T-cell (primary cell): ENCODE measurements at regions not wholly inside any gene's neighbourhood (a gene's known extent, or its start where the extent isn't known, plus 50 kb on each side); places are given as distances from the start of the nearest gene placed in this dataset.

Experiments used
- ATAC-seq, 4 experiments: fragments of 200-7000 bp in 3 of 4; fragments of 150-1000 bp in 1 of 4; cut with Tn5 transposase; replicated peaks in 1 of 4; 1 replicate in 3 of 4; 2 replicates in 1 of 4; pipeline ENCODE4 v1.10.0; 2021; ENCODE audit warnings: moderate library complexity in 3 of 4, mild to moderate bottlenecking in 2 of 4, moderate number of reproducible peaks in 1 of 4
- CTCF ChIA-PET, 2 donors: fragments of 300-600 bp; sonication (Branson Sonifier 250); formaldehyde crosslinking; loops; one replicate each; lab custom pipeline; 2022; ENCODE audit warnings: antibody characterized with exemption in 2 of 2; lab: Charles Lee
- POLR2A ChIA-PET, 2 donors: fragments of 300-600 bp; sonication (Branson Sonifier 250); formaldehyde crosslinking; loops; one replicate each; lab custom pipeline; 2022; ENCODE audit warnings: antibody characterized with exemption in 2 of 2; lab: Charles Lee
- DNase-seq, 35 experiments: peaks; one replicate each; pipeline versions ENCODE4 v3.0.0 to v3.0.0-alpha.2; 2013 to 2023
- H3K27ac ChIP-seq: one replicate; pipeline ENCODE4 v1.5.1; 2013; ENCODE audit warnings: low read length
- H3K27me3 ChIP-seq, 2 experiments: replicated peaks in 1 of 2; 1 replicate in 1 of 2; 2 replicates in 1 of 2; pipeline versions ENCODE4 v1.6.1 to v1.7.0; 2013; ENCODE audit warnings: low read length in 1 of 2, mixed read lengths in 1 of 2; ENCODE audit not compliant: control insufficient read depth in 2 of 2, insufficient read depth in 2 of 2; ENCODE audit errors: extremely low read depth in 1 of 2
- H3K36me3 ChIP-seq, 2 donors: 1 replicate in 1 of 2; 2 replicates in 1 of 2; pipeline versions ENCODE4 v1.6.1 to v1.7.0; 2013; ENCODE audit warnings: low read length in 1 of 2; ENCODE audit not compliant: control insufficient read depth in 2 of 2, insufficient read depth in 1 of 2; ENCODE audit errors: extremely low read depth in 1 of 2
- H3K4me1 ChIP-seq, 2 experiments: 1 replicate in 1 of 2; 2 replicates in 1 of 2; pipeline versions ENCODE4 v1.6.1 to v1.7.0; 2013; ENCODE audit warnings: low read length in 2 of 2, mixed read lengths in 1 of 2; ENCODE audit not compliant: insufficient read depth in 2 of 2, control insufficient read depth in 1 of 2; ENCODE audit errors: extremely low read depth in 1 of 2
- H3K4me3 ChIP-seq, 2 donors: 1 replicate in 1 of 2; 2 replicates in 1 of 2; pipeline versions ENCODE4 v1.5.1 to v1.7.0; 2013; ENCODE audit warnings: mild to moderate bottlenecking in 2 of 2, low read length in 1 of 2, moderate library complexity in 1 of 2; ENCODE audit not compliant: control insufficient read depth in 1 of 2; ENCODE audit errors: extremely low read depth in 1 of 2
- H3K9me3 ChIP-seq: 2 replicates; pipeline ENCODE4 v1.7.0; 2013
- H3K27ac Mint-ChIP-seq, 2 donors: one replicate each; pipeline ENCODE4 v1.8.0; 2020 to 2021; ENCODE audit warnings: mild to moderate bottlenecking in 2 of 2, mixed read lengths in 2 of 2
- H3K27me3 Mint-ChIP-seq, 2 donors: one replicate each; pipeline ENCODE4 v1.8.0; 2021 to 2022; ENCODE audit warnings: mixed read lengths in 2 of 2
- H3K36me3 Mint-ChIP-seq: one replicate; pipeline ENCODE4 v1.8.0; 2021; ENCODE audit warnings: mixed read lengths
- H3K4me1 Mint-ChIP-seq, 3 donors: one replicate each; pipeline ENCODE4 v1.8.0; 2020 to 2022; ENCODE audit warnings: mixed read lengths in 3 of 3, mild to moderate bottlenecking in 1 of 3
- H3K4me3 Mint-ChIP-seq, 3 donors: one replicate each; pipeline ENCODE4 v1.8.0; 2020 to 2022; ENCODE audit warnings: mild to moderate bottlenecking in 3 of 3, mixed read lengths in 3 of 3, moderate library complexity in 3 of 3
- H3K9me3 Mint-ChIP-seq, 3 donors: one replicate each; pipeline ENCODE4 v1.8.0; 2020 to 2022; ENCODE audit warnings: mixed read lengths in 3 of 3
- WGBS: methylation state at CpG from one replicate; pipeline ENCODE4 v1.1.5; 2013; ENCODE audit warnings: missing lambda C conversion rate; ENCODE audit not compliant: insufficient coverage; 5-methylcytosine and 5-hydroxymethylcytosine counted together

DNA sequence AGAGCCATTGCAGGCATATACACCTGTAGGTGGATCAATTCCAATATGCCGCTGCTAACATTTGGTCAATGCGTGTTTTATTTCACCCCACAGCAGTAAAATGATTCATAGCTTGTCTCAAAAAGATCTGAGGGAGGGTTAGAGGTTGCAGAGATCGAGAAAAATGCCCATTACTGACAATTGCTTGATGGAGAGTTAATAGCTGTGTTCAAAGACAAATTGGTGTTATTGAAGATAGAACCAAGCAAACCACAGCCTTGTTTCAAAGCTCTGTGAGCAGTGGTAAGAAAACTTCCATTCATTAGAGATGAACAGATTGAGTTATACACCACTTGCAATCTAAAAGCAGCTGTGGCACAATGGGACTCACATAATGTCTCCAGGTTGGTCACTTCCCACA lies 95.4 kb downstream of the KCNE4 start:
- Histone ChIP-seq H3K27ac (no peak overlapping the region), H3K27me3 (no peaks in the 10 kb centered on the region), H3K36me3 (no peaks in the 10 kb centered on the region), H3K4me1 (no peaks in the 10 kb centered on the region), H3K9me3 (no peaks in the 10 kb centered on the region), H3K4me3 (no peak overlapping the region)
- DNase-seq (no peak), ATAC-seq (no peak)
- Mint-ChIP-seq H3K27ac (no peak overlapping the region), H3K4me1 (no peaks in the 10 kb centered on the region), H3K27me3 (peaks cover 0 to 1% of the 10 kb centered on the region in 2 donors), H3K4me3 (no peak overlapping the region), H3K36me3 (no peaks in the 10 kb centered on the region), H3K9me3 (peaks cover 0 to 3% (median 3%) of the 10 kb centered on the region in 3 donors)
- WGBS = no CpG with 5 or more reads among the region's 3 CpGs
- CTCF ChIA-PET = no interaction called here
- POLR2A ChIA-PET = no interaction called here

DNA sequence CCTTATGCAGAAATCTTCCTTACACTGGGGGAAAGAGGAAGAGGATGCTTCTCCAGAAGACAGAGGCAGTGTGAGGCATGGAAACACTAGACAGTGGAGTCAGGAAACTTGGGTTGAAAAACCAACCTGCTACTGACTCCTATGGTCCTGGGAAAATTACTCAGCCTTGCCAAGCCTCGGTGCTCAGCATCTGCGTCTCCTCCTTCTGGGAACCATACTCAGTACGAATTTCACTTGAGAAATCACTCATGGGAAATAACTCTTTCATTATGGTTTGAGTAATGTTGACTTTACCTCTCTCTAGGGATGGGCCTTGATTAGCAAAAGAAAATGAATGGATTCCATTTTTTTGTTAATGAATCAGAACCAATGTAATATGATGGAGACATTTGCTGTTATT lies 96.5 kb downstream of the KCNE4 start:
- Mint-ChIP-seq H3K36me3 (no peaks in the 10 kb centered on the region), H3K27ac (no peak overlapping the region)

DNA sequence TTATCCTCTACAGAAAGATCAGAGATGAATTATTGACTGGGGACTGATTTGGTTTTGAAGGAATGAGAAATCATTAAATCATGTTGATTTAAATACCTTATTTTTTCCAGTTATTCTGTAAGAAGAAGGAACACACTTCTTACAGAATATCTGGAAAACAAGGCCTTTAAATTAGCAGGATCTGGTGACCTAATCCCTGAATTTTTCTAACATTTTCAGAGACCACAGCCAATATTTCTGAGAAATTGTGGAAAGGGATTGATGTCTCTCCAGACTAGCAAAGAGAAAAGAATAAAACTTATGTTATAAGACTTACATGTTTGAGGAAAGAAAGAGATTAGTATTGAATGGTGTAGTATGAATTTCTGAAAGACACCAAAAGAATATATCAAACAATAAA lies 104.0 kb downstream of the KCNE4 start:
- no peaks in the 10 kb centered on the region for H3K4me1 Mint-ChIP-seq
- no peaks in the 10 kb centered on the region for H3K36me3 Mint-ChIP-seq
- no peak overlapping the region for H3K27ac Mint-ChIP-seq
- Histone ChIP-seq H3K27me3 (no peaks in the 10 kb centered on the region), H3K4me3 (no peak overlapping the region), H3K9me3 (no peaks in the 10 kb centered on the region), H3K27ac (no peak overlapping the region), H3K36me3 (no peaks in the 10 kb centered on the region), H3K4me1 (no peaks in the 10 kb centered on the region)
- peaks cover 0 to 4% of the 10 kb centered on the region in 2 donors for H3K27me3 Mint-ChIP-seq
- no peaks in the 10 kb centered on the region for H3K9me3 Mint-ChIP-seq
- H3K4me3 Mint-ChIP-seq = no peak overlapping the region
- DNase-seq (no peak), ATAC-seq (no peak)
- POLR2A ChIA-PET = no interaction called here
- CTCF ChIA-PET = interaction anchor here in 1 of 2 donors (0.5 kb wide), 1 partner anchor 250 kb away, joined by 4 read pairs; no protein-coding TSS in a partner anchor

More for the DNA sequence above, 96.5 kb downstream of the KCNE4 start:
- no peak overlapping the region for H3K27ac ChIP-seq
- H3K4me1 ChIP-seq = no peaks in the 10 kb centered on the region
- H3K36me3 ChIP-seq = no peaks in the 10 kb centered on the region
- ChIA-PET CTCF (no interaction called here), POLR2A (no interaction called here)
- no peak overlapping the region for H3K4me3 Mint-ChIP-seq
- no peaks in the 10 kb centered on the region for H3K27me3 ChIP-seq
- no peak for DNase-seq
- no peaks in the 10 kb centered on the region for H3K9me3 ChIP-seq
- no peaks in the 10 kb centered on the region for H3K4me1 Mint-ChIP-seq
- WGBS = no CpG with 5 or more reads among the region's 3 CpGs
- peaks cover 0 to 3% (median 3%) of the 10 kb centered on the region in 3 donors for H3K9me3 Mint-ChIP-seq
- H3K27me3 Mint-ChIP-seq = peaks cover 1 to 3% of the 10 kb centered on the region in 2 donors
- no peak overlapping the region for H3K4me3 ChIP-seq
- ATAC-seq = no peak

DNA sequence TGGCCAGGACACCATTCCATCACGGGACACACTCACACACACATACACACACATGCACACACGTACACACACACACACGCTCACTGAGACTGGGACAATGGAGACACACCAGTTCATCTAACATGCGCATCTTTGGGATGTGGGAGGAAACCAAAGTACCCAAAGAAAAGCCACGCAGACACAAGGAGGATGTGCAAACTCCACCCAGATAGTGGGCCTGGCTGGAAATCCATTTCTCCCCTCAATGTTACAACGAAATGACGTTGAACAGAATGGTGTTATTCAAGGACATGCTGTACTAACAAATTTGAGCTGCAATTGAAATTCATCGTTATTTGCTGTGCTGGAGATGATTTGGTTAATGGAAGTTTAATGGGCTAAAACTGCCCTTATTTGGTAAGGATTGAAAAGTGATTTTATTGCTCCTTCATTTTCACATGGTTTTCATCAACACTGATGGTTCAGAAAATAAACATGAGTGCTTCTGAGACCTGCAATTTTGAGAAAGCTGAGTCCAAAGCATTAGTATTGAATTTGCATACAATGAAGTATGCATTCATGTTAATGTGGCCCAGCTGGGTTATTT lies 110.0 kb downstream of the KCNE4 start:
- DNase-seq (no peak), ATAC-seq (no peak)
- no peak overlapping the region for H3K4me3 Mint-ChIP-seq
- no peaks in the 10 kb centered on the region for H3K27me3 Mint-ChIP-seq
- no peaks in the 10 kb centered on the region for H3K36me3 ChIP-seq
- no peaks in the 10 kb centered on the region for H3K27me3 ChIP-seq
- H3K9me3 ChIP-seq = no peaks in the 10 kb centered on the region
- no peaks in the 10 kb centered on the region for H3K4me1 Mint-ChIP-seq
- H3K9me3 Mint-ChIP-seq = peaks cover 0 to 4% (median 0%) of the 10 kb centered on the region in 3 donors
- H3K27ac ChIP-seq = no peak overlapping the region
- H3K36me3 Mint-ChIP-seq = no peaks in the 10 kb centered on the region
- ChIA-PET POLR2A (no interaction called here), CTCF (no interaction called here)
- no peaks in the 10 kb centered on the region for H3K4me1 ChIP-seq
- no peak overlapping the region for H3K27ac Mint-ChIP-seq
- no peak overlapping the region for H3K4me3 ChIP-seq
- no CpG with 5 or more reads among the region's 8 CpGs for WGBS

DNA sequence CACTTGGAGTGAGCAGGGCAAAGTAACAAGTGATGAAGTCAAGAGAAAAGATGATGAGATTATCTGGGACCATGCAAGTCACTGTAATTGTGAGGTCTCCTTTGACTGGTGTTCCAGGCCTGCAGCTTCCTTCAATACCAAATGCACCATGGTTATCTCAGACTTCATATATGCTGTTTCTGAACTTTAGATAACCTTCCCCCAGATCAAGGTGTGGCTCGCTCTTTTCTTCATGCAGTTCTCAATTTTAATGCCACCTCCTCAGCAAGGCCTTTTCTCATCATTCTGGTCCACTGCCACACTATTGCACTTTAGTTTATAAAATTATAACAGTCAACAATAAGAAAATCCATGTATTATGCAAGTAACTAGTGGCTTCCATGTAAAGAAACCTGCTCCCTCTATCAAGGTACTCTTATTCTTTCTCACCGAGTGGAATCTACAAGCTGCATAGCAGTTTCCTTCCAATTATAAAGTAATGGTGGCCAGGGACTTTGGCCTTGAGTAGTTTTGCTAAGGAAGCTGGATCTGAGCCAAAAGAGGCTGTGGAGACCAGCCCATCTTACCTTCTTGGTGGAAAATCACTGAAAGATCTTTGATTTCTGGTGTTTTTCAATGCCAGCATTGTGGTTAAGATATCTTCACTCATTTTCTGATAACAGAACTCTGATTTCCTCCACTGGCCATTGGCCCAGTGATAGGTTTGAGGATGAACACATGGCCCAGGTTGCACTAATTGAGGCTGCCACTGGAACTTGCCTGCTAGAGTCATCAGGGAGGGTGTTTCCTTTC lies 113.6 kb downstream of the KCNE4 start:
- H3K27me3 Mint-ChIP-seq = no peaks in the 10 kb centered on the region
- H3K4me1 ChIP-seq = no peaks in the 10 kb centered on the region
- no peaks in the 10 kb centered on the region for H3K27me3 ChIP-seq
- POLR2A ChIA-PET = no interaction called here
- no peaks in the 10 kb centered on the region for H3K9me3 ChIP-seq
- H3K4me1 Mint-ChIP-seq = no peaks in the 10 kb centered on the region
- H3K36me3 Mint-ChIP-seq = no peaks in the 10 kb centered on the region
- peaks cover 6 to 9% (median 7%) of the 10 kb centered on the region in 3 donors for H3K9me3 Mint-ChIP-seq
- no peak overlapping the region for H3K4me3 ChIP-seq
- H3K27ac Mint-ChIP-seq = no peak overlapping the region
- WGBS = 71% methylated on average over 1 of the region's 2 CpGs
- DNase-seq (no peak), ATAC-seq (no peak)
- no peak overlapping the region for H3K27ac ChIP-seq
- H3K36me3 ChIP-seq = no peaks in the 10 kb centered on the region
- H3K4me3 Mint-ChIP-seq = no peak overlapping the region
- CTCF ChIA-PET = no interaction called here

DNA sequence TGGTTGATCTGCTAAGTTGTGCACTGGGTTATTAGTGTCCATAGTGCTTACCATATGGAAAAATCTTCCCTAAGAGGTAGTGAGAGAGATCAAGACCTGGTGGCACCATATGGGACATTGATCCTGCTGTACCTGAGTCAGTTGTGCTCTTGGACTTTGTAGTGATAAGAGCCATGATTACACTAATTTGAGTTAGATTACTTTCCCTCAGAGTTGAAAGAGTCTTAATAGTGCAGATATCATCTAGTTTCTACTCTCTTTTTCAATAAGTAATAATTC lies 114.2 kb downstream of the KCNE4 start:
- no peaks in the 10 kb centered on the region for H3K27me3 Mint-ChIP-seq
- Histone ChIP-seq H3K9me3 (no peaks in the 10 kb centered on the region), H3K27ac (no peak overlapping the region), H3K4me3 (no peak overlapping the region), H3K36me3 (no peaks in the 10 kb centered on the region), H3K4me1 (no peaks in the 10 kb centered on the region), H3K27me3 (no peaks in the 10 kb centered on the region)
- DNase-seq (no peak), ATAC-seq (no peak)
- H3K4me1 Mint-ChIP-seq = no peaks in the 10 kb centered on the region
- peaks cover 6 to 9% (median 7%) of the 10 kb centered on the region in 3 donors for H3K9me3 Mint-ChIP-seq
- CTCF ChIA-PET = no interaction called here
- no peaks in the 10 kb centered on the region for H3K36me3 Mint-ChIP-seq
- H3K27ac Mint-ChIP-seq = no peak overlapping the region
- POLR2A ChIA-PET = no interaction called here
- H3K4me3 Mint-ChIP-seq = no peak overlapping the region
